Hematopoietic multipotent progenitor cell treated with erythropoietin and hydrocortisone succinate and interleukin-3 and kit ligand, for 15 days (in vitro differentiated cells): ENCODE measurements at regions not wholly inside any gene's neighbourhood (a gene's known extent, or its start where the extent isn't known, plus 50 kb on each side); places are given as distances from the start of the nearest gene placed in this dataset.

Experiments
- DNase-seq: peaks from one replicate; pipeline ENCODE4 v3.0.0-alpha.2; 2015; ENCODE audit warnings: low spot score

GRCh38 chr1:217311766-217312165, 319.1 kb downstream of the GPATCH2 start:
- DNase-seq, result no peak

- no peak for DNase-seq
These were observed 319.6 kb downstream of the GPATCH2 start for GRCh38 chr1:217311269-217311668.

- no peak for DNase-seq
These were observed 349.6 kb downstream of the GPATCH2 start for GRCh38 chr1:217281332-217281731.

- DNase-seq, result no peak
These were observed 355.1 kb downstream of the GPATCH2 start for GRCh38 chr1:217275655-217276398.

GRCh38 chr1:217274927-217275654, 355.8 kb downstream of the GPATCH2 start:
- no peak for DNase-seq

- DNase-seq, result no peak
These were observed 356.5 kb downstream of the GPATCH2 start for GRCh38 chr1:217274416-217274815.

- DNase-seq, result no peak
These were observed 357.0 kb downstream of the GPATCH2 start for GRCh38 chr1:217273866-217274265.

GRCh38 chr1:217272385-217272784, 358.5 kb downstream of the GPATCH2 start:
- DNase-seq, result no peak

GRCh38 chr1:217270101-217270500, 360.8 kb downstream of the GPATCH2 start:
- no peak for DNase-seq

GRCh38 chr1:217268058-217268457, 362.8 kb downstream of the GPATCH2 start:
- no peak for DNase-seq

- DNase-seq, result no peak
These were observed 369.3 kb downstream of the GPATCH2 start for GRCh38 chr1:217261636-217262035.

GRCh38 chr1:217260676-217261075, 370.2 kb downstream of the GPATCH2 start:
- no peak for DNase-seq

GRCh38 chr1:217253985-217254384, 376.9 kb downstream of the GPATCH2 start:
- no peak for DNase-seq

GRCh38 chr1:217253351-217253750, 377.5 kb downstream of the GPATCH2 start:
- no peak for DNase-seq

- no peak for DNase-seq
These were observed 379.8 kb downstream of the GPATCH2 start for GRCh38 chr1:217251121-217251520.

GRCh38 chr1:217249857-217250256, 381.0 kb downstream of the GPATCH2 start:
- no peak for DNase-seq

- no peak for DNase-seq
These were observed 385.9 kb downstream of the GPATCH2 start for GRCh38 chr1:217244971-217245370.

GRCh38 chr1:217240656-217241055, 390.2 kb downstream of the GPATCH2 start:
- no peak for DNase-seq

- DNase-seq, result no peak
These were observed 391.9 kb downstream of the GPATCH2 start for GRCh38 chr1:217238945-217239344.

GRCh38 chr1:217230412-217230811, 400.5 kb downstream of the GPATCH2 start:
- DNase-seq, result no peak

- DNase-seq, result no peak
These were observed 402.2 kb downstream of the GPATCH2 start for GRCh38 chr1:217228689-217229088.

GRCh38 chr1:217224201-217224600, 406.7 kb downstream of the GPATCH2 start:
- no peak for DNase-seq

GRCh38 chr1:217214551-217214950, 416.3 kb downstream of the GPATCH2 start:
- DNase-seq, result no peak

- DNase-seq, result no peak
These were observed 419.4 kb downstream of the GPATCH2 start for GRCh38 chr1:217211486-217211885.
